HG03066 (cell line): ENCODE measurements at regions not wholly inside any gene's neighbourhood (a gene's known extent, or its start where the extent isn't known, plus 50 kb on each side); places are given as distances from the start of the nearest gene placed in this dataset.
"Not testable (repeated sequence)": the region's sequence is repeated elsewhere in the genome, so short reads cannot be mapped to it uniquely, and the experiment has no call there.

Source experiments
- ATAC-seq: cut with Tn5 transposase; IDR thresholded peaks from one replicate; pipeline ENCODE4 v1.9.1; 2021; ENCODE audit warnings: low read depth; ENCODE audit not compliant: unreplicated experiment

DNA sequence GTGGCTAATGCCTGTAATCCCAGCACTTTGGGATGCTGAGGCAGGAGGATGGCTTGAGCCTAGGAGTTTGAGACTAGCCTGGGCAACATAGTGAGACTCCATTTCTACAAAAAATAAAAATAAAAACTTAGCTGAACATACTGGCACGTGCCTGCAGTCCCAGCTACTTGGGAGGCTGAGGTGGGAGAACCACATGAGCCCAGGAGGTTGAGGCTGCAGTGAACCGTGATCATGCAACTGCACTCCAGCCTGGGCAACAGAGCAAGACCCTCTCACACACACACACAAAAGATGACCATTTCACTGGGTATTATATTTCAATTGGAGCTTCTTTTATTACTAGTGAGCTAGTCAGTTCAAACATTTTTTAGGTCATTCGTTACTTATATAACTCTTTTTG, 116.9 kb upstream of the SLC35F3 start:
- ATAC-seq, result no peak

DNA sequence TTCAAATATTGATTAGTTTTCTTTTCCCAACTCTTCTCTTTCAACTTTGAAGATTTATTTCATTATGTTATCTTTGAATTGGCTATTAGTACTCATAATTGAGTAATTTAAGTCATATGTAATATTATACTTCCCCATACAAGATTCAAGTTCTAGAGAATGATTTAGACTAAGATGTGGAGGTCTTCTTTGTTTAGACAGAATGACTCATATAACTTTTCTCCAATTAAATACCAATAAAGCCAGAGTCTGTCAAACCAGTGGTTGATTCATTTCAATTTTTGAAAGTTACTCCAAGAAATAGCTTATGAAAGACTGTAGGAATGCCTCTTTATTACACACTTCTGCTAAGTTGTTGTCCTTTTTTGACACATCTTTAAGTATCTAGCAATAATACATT, 115.8 kb upstream of the SLC35F3 start:
- no peak for ATAC-seq

DNA sequence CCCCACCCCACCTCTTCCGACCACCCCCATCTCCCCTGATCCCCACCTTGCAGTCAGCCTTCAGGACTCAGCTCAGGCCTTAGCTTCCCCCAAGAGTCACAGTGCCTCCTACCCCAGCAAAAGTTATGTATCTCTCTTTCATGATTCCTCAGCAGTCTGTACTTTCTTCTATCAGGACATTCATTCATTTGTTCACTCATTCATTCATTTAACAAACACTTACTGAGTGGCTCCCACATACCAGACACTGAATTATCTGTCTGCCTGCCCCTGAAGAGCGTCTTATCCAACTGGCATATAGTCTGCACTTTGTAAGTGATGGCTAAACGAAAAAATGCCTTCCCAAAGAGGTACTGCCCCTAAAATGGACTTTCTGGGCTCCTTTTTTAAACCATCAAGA, 114.4 kb upstream of the SLC35F3 start:
- ATAC-seq, result no peak

GRCh38 chr1:233790662-233791371, 113.7 kb upstream of the SLC35F3 start:
- peak; percentile 94 for ATAC-seq

GRCh38 chr1:233791372-233791703, 113.1 kb upstream of the SLC35F3 start:
- ATAC-seq, result no peak

GRCh38 chr1:233791721-233792120, 112.8 kb upstream of the SLC35F3 start:
- no peak for ATAC-seq

GRCh38 chr1:233794863-233795262, 109.6 kb upstream of the SLC35F3 start:
- ATAC-seq, result no peak

GRCh38 chr1:233796146-233796783, 108.2 kb upstream of the SLC35F3 start:
- no peak for ATAC-seq

- ATAC-seq, result no peak
Observed at GRCh38 chr1:233802611-233803010, 101.9 kb upstream of the SLC35F3 start.

- no peak for ATAC-seq
Observed at GRCh38 chr1:233805786-233806185, 98.7 kb upstream of the SLC35F3 start.

- ATAC-seq, result no peak
Observed at GRCh38 chr1:233815357-233815756, 89.1 kb upstream of the SLC35F3 start.

- ATAC-seq, result no peak
Observed at GRCh38 chr1:233815865-233816264, 88.6 kb upstream of the SLC35F3 start.

GRCh38 chr1:233816348-233816747, 88.1 kb upstream of the SLC35F3 start:
- ATAC-seq, result no peak

DNA sequence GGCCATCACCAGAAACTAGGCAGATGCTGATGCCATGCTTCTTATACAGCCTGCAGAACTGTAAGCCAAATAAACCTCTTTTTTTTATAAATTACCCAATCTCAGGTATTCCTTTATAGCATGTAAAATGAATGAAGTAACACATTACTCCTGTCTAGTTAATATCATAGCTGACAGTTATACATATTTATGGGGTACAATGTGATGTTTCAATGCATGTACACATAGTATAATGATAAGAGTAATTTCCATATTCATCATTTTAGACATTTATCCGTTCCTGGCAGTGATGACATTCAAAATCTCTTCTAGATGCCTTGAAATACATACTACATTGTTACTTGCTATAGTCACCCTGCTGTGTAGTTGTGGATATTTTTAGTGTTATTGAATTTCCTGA, 85.4 kb upstream of the SLC35F3 start:
- no peak for ATAC-seq

DNA sequence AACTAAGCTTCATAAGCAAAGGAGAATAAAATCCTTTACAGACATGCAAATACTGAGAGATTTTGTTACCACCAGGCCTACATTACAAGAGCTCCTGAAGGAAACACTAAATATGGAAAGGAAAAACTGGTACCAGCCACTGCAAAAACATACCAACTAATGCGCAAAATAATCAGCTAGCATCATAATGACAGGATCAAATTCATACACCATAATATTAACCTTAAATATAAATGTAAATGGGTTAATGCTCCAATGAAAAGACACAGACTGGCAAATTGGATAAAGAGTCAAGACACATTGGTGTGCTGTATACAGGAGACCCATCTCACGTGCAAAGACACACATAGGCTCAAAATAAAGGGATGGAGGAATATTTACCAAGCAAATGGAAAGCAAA, 80.3 kb upstream of the SLC35F3 start:
- ATAC-seq, result not testable (repeated sequence)

DNA sequence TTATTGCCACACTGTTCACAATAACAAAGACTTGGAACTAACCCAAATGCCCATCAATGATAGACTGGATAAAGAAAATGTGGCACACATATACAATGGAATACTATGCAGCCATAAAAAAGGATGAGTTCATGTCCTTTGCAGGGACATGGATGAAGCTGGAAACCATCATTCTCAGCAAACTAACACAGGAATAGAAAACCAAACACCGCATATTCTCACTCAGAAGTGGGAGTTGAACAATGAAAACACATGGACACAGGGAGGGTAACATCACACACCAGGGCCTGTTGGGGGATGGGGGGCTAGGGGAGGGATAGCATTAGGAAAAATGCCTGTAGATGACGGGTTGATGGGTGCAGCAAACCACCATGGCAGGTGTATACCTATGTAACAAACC, 76.5 kb upstream of the SLC35F3 start:
- not testable (repeated sequence) for ATAC-seq

DNA sequence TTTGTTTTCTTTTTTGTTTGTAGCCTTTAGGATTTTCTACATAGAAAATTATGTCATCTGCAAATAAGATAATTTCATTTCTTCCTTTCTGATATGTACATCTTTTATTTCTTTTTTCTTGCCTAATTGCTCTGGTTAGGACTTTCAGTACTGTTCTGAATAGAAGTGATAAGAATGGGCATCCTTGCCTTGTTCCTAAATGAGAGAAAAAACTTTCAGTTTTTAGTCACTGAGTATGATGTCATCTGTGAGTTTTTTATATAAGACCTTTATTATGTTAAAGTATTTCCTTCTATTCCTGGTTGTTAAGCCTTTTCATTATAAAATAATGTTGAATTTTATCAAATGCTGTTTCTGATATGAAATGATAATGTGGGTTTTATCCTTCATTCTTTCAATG, 76.0 kb upstream of the SLC35F3 start:
- no peak for ATAC-seq

- no peak for ATAC-seq
Observed at GRCh38 chr1:233834609-233835008, 69.9 kb upstream of the SLC35F3 start.

GRCh38 chr1:233838207-233838606, 66.3 kb upstream of the SLC35F3 start:
- not testable (repeated sequence) for ATAC-seq

GRCh38 chr1:233843525-233844204, 60.8 kb upstream of the SLC35F3 start:
- ATAC-seq, result no peak

DNA sequence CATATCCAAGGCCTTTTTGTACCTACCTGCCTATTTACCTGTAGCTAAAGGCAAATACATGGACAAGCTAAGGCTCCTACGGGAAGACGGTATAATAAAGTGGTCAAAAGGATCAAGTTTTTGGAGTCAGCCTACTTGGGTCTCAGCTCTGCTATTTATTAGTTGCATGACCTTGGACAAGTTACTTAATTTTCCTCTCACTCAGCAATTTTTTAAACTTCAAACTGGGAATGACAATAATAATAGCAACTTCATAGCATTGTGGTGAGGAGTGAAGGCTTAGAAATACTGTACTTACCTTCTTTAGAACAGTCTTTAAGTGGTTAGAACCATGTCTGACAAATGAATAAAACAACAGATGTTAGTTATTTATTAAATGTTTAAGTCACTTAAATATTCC, 60.2 kb upstream of the SLC35F3 start:
- ATAC-seq, result no peak

- no peak for ATAC-seq
Observed at GRCh38 chr1:233844692-233845091, 59.8 kb upstream of the SLC35F3 start.
